B cell (primary cell): ENCODE measurements at regions not wholly inside any gene's neighbourhood (a gene's known extent, or its start where the extent isn't known, plus 50 kb on each side); places are given as distances from the start of the nearest gene placed in this dataset.

ENCODE experiments used
- EZH2 ChIP-seq: IDR thresholded peaks from 2 replicates; pipeline ENCODE4 v1.6.1; 2012; ENCODE audit warnings: borderline replicate concordance, low read depth, mild to moderate bottlenecking, moderate library complexity, low read length; ENCODE audit not compliant: insufficient read depth, poor library complexity, severe bottlenecking
- TF ChIP-seq, protein P1 (sequence below): fragments of 200-600 bp; IDR thresholded peaks from one replicate; pipeline ENCODE4 v1.8.0; 2022; ENCODE audit warnings: antibody characterized with exemption, mild to moderate bottlenecking

DNA sequence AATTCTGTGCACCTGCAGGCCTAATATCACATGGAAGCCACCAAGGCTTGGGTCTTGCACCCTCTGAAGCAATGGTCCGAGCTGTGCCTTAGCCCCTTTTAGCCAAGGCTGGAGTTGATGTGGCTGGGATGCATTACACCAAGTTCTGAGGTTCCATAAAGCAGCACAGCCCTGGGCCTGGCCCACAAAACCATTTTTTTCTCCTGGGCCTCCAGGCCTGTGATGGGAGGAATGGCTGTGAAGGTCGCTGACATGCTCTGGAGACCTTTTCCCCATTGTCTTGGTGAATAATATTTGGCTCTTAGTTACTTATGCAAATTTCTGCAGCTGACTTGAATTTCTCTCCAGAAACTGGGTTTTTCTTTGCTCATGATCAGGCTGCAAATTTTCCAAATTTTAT lies 167.3 kb downstream of the HTR1A start:
- TF ChIP-seq, protein P1, sequence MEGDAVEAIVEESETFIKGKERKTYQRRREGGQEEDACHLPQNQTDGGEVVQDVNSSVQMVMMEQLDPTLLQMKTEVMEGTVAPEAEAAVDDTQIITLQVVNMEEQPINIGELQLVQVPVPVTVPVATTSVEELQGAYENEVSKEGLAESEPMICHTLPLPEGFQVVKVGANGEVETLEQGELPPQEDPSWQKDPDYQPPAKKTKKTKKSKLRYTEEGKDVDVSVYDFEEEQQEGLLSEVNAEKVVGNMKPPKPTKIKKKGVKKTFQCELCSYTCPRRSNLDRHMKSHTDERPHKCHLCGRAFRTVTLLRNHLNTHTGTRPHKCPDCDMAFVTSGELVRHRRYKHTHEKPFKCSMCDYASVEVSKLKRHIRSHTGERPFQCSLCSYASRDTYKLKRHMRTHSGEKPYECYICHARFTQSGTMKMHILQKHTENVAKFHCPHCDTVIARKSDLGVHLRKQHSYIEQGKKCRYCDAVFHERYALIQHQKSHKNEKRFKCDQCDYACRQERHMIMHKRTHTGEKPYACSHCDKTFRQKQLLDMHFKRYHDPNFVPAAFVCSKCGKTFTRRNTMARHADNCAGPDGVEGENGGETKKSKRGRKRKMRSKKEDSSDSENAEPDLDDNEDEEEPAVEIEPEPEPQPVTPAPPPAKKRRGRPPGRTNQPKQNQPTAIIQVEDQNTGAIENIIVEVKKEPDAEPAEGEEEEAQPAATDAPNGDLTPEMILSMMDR, result no peak
- TF ChIP-seq EZH2, result no peak
